GM18519 (cell line): ENCODE measurements at regions not wholly inside any gene's neighbourhood (a gene's known extent, or its start where the extent isn't known, plus 50 kb on each side); places are given as distances from the start of the nearest gene placed in this dataset.

Source experiments
- ATAC-seq: cut with Tn5 transposase; IDR thresholded peaks from one replicate; pipeline ENCODE4 v1.9.1; 2021; ENCODE audit warnings: mild to moderate bottlenecking, moderate library complexity; ENCODE audit not compliant: unreplicated experiment, low FRiP score

DNA sequence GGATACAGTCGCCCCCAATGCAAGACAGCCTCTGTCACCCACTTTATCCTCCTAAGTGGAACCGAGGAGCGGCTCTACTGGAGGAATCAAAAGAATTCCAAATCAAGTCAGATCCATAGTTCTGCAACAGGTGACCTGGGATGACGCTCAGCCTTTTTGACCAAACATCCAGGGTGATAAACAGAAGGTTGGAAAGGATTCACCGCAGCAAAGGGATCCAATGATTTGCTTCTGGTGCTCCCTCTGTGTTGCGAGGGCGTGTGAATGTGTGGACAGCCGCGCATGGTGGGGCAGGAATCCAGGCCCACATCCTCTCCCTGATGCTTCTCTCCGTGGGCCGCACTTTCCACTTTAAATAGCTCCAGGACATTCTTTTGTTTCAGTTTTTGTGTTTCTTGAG, 116.8 kb upstream of the CDH4 start:
- ATAC-seq, result no peak

DNA sequence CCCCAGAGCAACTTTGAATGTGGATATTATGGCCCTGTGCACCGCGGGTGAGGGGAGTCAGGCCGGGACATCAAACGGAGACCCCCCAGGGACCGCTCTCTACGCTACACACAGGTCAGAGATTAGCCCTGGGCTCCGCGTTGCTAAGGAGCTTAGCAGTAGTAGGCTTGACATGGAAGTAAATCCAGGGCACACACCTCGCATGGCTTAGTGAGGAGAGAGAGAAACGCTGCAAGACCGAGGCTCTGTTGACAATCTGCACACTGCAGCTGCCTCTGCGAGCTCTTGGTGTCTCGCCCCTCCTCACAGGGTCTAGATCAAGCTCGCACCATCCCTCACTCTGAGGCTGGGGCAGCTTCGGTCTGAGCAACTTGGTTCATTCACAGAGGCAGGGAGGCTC, 116.1 kb upstream of the CDH4 start:
- no peak for ATAC-seq

GRCh38 chr20:61138566-61138965, 113.5 kb upstream of the CDH4 start:
- no peak for ATAC-seq

DNA sequence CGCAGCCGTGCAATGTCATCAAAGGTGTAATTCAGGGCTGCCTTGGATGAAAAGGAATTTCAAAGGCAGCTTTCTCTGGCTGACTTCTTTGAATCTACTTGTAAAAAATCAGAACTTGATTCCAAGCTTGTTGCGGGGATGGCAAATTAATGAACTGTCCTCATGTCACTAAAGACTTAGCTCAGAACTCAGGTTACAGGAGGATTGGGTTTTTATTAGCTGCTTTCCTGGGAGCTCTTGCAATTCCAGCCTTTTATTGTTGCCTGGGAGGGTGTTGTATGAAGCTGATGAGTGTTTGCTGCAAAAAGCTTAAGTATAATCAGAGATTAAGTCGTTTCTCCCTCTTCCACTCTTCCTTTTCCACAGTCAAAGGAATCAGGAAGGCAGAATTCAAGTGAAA, 113.0 kb upstream of the CDH4 start:
- ATAC-seq, result no peak

GRCh38 chr20:61140576-61140975, 111.5 kb upstream of the CDH4 start:
- no peak for ATAC-seq

GRCh38 chr20:61146023-61146422, 106.0 kb upstream of the CDH4 start:
- ATAC-seq, result no peak

GRCh38 chr20:61149636-61150035, 102.4 kb upstream of the CDH4 start:
- ATAC-seq, result no peak

- no peak for ATAC-seq
These were observed 94.8 kb upstream of the CDH4 start for GRCh38 chr20:61157301-61157700.

GRCh38 chr20:61159957-61160686, 91.9 kb upstream of the CDH4 start:
- ATAC-seq, result no peak

DNA sequence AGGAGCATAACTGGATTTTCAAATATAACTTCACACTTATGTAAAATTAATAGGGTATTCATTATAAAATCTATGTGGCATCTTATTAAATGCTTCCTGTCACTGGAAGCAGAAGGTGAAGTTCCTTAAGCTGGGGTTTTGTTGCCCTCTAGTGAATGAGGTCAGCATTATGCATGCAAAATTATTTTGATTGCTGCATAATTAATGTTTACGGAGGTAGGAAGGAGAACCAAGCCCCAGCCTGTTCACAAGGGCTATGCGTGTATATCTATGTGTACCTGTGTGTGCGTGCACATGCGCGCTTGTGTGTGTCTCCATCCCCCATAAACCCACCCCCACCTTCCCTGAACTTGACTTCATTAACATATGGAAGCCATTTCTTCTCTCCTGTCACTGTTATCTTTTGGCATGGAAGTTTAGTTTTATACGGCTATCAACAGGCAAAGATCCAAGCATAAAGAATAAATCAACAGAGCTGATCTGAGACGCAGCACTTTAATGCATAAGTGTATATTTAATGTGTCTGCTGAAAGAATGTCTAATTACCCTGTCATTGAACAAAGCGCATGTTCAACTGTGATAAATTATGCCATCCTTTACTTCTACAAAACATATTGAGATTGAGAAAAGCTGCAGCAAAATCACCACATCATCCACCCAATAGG, 90.2 kb upstream of the CDH4 start:
- no peak for ATAC-seq

DNA sequence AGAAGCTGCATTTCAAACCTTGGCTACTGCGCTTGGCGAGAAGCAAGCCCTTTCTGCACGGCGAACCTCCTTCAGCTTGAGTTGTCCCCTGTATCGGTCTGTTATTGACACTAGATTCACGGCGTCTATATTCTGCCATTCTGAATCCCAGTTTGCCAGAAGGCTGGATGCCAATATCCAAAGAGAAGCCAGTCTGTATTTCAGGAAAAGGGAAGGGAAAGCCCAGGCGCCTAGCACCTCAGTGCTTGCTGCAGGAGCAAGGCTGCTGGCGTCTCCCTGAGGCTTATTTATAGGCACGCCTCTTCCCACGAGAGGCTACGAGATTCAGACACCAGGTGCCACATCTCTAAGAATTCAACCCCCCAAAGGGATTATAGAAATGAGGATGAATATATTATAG, 89.6 kb upstream of the CDH4 start:
- ATAC-seq, result no peak

DNA sequence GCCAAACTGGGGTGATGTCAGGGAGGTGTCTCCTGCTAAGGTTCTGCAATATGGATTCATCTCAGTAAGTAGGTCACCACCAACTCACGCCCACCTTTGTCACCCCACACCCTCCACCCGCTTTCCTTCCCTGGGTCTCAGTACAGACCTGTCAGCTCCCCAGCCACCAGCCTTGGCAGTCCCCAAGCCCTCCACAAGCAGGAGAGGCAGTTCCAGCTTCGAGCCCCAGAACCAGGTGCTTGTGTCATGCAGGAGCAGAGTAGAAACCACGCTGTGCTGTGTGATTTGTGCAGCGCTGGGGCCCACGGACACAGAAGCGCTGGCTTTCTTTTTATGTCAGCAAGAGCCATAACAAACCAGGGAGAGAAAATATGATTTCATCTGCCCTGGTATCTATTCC, 89.0 kb upstream of the CDH4 start:
- ATAC-seq, result no peak

- ATAC-seq, result no peak
These were observed 85.7 kb upstream of the CDH4 start for GRCh38 chr20:61166324-61166723.

DNA sequence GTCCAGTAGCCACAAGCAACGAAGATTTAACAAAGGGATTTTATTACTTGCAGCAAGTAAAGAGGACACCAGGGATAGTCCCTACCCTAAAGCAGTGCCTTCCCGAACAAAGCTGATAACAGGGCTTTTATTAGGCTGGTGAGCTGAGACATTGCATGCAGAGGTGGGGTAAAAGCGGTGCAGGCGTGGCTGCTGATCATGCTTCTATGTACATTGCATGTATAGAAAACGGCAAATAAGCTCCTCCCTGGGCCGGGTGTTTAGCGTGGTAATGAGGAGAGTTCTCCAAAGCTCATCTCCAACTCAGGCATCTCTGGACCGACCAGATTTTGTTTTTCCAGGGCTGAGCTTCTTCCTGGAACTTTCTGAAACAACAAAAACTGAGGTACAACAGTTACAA, 83.5 kb upstream of the CDH4 start:
- no peak for ATAC-seq

GRCh38 chr20:61169874-61170273, 82.2 kb upstream of the CDH4 start:
- ATAC-seq, result no peak

- no peak for ATAC-seq
These were observed 81.4 kb upstream of the CDH4 start for GRCh38 chr20:61170496-61171320.

GRCh38 chr20:61173267-61173666, 78.8 kb upstream of the CDH4 start:
- ATAC-seq, result no peak

DNA sequence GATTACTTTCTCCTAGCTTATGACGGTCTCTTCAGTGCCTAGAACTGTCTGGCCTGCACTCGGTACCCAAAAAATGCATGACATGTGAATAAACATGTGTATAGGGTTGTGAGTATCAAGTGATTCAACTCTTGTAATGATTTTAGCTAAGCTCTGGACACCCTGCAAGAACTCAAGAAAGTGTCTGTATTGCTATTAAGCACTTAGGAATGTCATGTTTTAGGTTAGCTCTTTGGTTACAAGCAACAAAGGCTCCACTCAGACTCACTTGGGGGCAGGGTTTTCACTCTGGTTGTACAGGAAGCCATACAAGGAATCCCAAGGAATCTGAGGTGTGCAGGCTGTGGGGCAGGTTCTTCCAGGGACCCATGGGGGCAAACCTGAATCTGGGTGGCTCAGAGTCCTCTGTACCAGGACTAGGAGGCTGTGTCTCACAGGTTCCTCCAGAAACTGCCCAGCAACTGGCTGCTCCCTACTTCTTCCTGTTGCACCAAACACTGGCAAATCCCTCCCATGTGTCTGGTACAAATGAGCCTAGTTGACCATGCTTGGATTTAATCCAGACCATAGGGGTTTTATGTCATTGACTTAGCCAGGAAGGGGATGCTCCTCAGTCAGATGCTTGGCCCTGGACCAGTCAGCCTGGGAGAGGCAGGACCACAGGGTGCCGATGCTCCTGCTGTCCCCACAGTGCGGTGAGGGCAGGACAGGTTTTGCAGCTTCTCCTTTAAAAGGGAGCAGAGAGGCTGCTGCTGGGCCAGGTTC, 77.9 kb upstream of the CDH4 start:
- ATAC-seq, result no peak

- no peak for ATAC-seq
These were observed 75.2 kb upstream of the CDH4 start for GRCh38 chr20:61176874-61177273.

DNA sequence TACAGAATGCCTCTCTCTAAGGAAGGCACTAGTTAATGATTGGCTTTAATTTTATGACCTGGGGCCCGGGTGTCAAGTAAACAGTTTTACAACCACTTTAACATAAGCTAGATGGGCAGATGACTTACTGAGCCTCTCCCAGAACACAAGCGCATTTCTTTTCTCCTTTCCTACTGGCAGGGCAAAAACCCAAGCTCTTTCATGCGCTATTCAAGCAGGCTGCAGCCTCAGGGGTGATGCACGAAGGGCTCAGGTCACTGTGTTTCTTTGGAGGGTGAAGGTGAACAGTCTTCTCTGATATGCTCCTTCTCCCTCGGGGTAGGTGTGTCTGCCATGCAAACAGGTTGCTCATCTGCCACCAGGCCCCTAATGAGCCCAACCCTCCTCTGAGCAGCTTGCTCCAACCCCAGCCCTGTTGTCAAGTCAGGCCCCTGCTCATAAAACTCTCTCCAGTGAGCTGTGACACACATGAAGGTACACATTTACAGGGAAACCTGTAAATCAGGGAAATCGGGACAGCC, 73.5 kb upstream of the CDH4 start:
- ATAC-seq, result no peak

GRCh38 chr20:61184194-61184593, 67.9 kb upstream of the CDH4 start:
- ATAC-seq, result no peak
